IMR-90 (cell line): ENCODE measurements at regions not wholly inside any gene's neighbourhood (a gene's known extent, or its start where the extent isn't known, plus 50 kb on each side); places are given as distances from the start of the nearest gene placed in this dataset.

ENCODE experiments used
- ATAC-seq: fragments of 200-7000 bp; cut with Tn5 transposase; 2 replicates; pipeline ENCODE4 v1.9.1; 2020; ENCODE audit warnings: low read depth, mild to moderate bottlenecking, moderate library complexity
- BruUV-seq: library from RNA; stranded (reverse); fragments of 400-500 nt; replicated peaks from 2 replicates; lab custom pipeline; 2021; lab: Mats Ljungman, UMichigan
- CTCF ChIA-PET: fragments of 300-600 bp; formaldehyde crosslinking; extraction: SDS; loops from one replicate; lab custom pipeline; 2021; ENCODE audit warnings: antibody characterized with exemption; lab: Yijun Ruan, JAX
- POLR2A ChIA-PET: fragments of 300-600 bp; sonication (Branson Sonifier 250); formaldehyde crosslinking; loops from one replicate; lab custom pipeline; 2022; ENCODE audit warnings: antibody characterized with exemption; ENCODE audit not compliant: unreplicated experiment; lab: Charles Lee
- DNase-seq: peaks from one replicate; pipeline ENCODE4 v3.0.0; 2013
- H2AFZ ChIP-seq: replicated peaks from 2 replicates; pipeline ENCODE3; 2013; ENCODE audit warnings: low read length, mild to moderate bottlenecking; ENCODE audit not compliant: poor library complexity
- H2AK5ac ChIP-seq: 2 replicates; pipeline ENCODE4 v1.6.1; 2013; ENCODE audit warnings: low read depth, low read length, inconsistent platforms
- H2AK9ac ChIP-seq: replicated peaks from 2 replicates; pipeline ENCODE3; 2013; ENCODE audit warnings: mild to moderate bottlenecking, low read depth, low read length, moderate library complexity; ENCODE audit not compliant: poor library complexity
- H2BK120ac ChIP-seq: 2 replicates; pipeline ENCODE4 v1.6.1; 2013; ENCODE audit warnings: low read depth, low read length, inconsistent platforms
- H2BK15ac ChIP-seq: 3 replicates; pipeline ENCODE4 v1.6.1; 2013; ENCODE audit warnings: low read depth, low read length, inconsistent platforms
- H2BK20ac ChIP-seq: 2 replicates; pipeline ENCODE4 v1.6.1; 2013; ENCODE audit warnings: low read depth, mild to moderate bottlenecking, inconsistent platforms, low read length, moderate library complexity
- H2BK5ac ChIP-seq: 2 replicates; pipeline ENCODE4 v1.6.1; 2013; ENCODE audit warnings: mild to moderate bottlenecking, low read depth, low read length, inconsistent platforms; ENCODE audit not compliant: poor library complexity, severe bottlenecking
- H3K14ac ChIP-seq: replicated peaks from 2 replicates; pipeline ENCODE4 v1.6.1; 2013; ENCODE audit warnings: low read depth, low read length, inconsistent platforms
- H3K18ac ChIP-seq: 2 replicates; pipeline ENCODE4 v1.6.1; 2013; ENCODE audit warnings: low read depth, low read length, control low read depth
- H3K23ac ChIP-seq: 2 replicates; pipeline ENCODE4 v1.6.1; 2013; ENCODE audit warnings: low read depth, low read length, inconsistent platforms
- H3K27ac ChIP-seq: 2 replicates; pipeline ENCODE4 v1.5.1; 2013; ENCODE audit warnings: mild to moderate bottlenecking, control low read depth, low read length; ENCODE audit not compliant: insufficient read depth
- H3K27me3 ChIP-seq: 2 replicates; pipeline ENCODE4 v1.6.1; 2013; ENCODE audit warnings: low read length; ENCODE audit not compliant: control insufficient read depth, insufficient read depth
- H3K36me3 ChIP-seq: 2 replicates; pipeline ENCODE4 v1.6.1; 2013; ENCODE audit warnings: low read length, mixed read lengths; ENCODE audit not compliant: control insufficient read depth, insufficient read depth
- H3K4ac ChIP-seq: 2 replicates; pipeline ENCODE4 v1.6.1; 2013; ENCODE audit warnings: low read depth, low read length, inconsistent platforms
- H3K4me1 ChIP-seq: 2 replicates; pipeline ENCODE4 v1.6.1; 2013; ENCODE audit warnings: low read length, mixed read lengths; ENCODE audit not compliant: control insufficient read depth, insufficient read depth
- H3K4me2 ChIP-seq: 2 replicates; pipeline ENCODE4 v1.6.1; 2013; ENCODE audit warnings: low read depth, mild to moderate bottlenecking, control low read depth, low read length, moderate library complexity
- H3K4me3 ChIP-seq: 2 replicates; pipeline ENCODE4 v1.5.1; 2013; ENCODE audit warnings: low read depth, mild to moderate bottlenecking, control low read depth, low read length, moderate library complexity; ENCODE audit not compliant: insufficient read depth
- H3K56ac ChIP-seq: 2 replicates; pipeline ENCODE4 v1.6.1; 2013; ENCODE audit warnings: low read length, inconsistent platforms; ENCODE audit not compliant: insufficient read depth; ENCODE audit errors: extremely low read depth
- H3K79me1 ChIP-seq, 2 experiments: 2 replicates each; pipeline ENCODE4 v1.6.1; 2013; ENCODE audit warnings: low read length in 2 of 2, inconsistent platforms in 1 of 2, low read depth in 1 of 2
- H3K9ac ChIP-seq: 2 replicates; pipeline ENCODE4 v1.6.1; 2013; ENCODE audit warnings: low read depth, low read length, control low read depth
- H3K9me1 ChIP-seq: 2 replicates; pipeline ENCODE4 v1.6.1; 2013; ENCODE audit warnings: low read length, inconsistent platforms; ENCODE audit not compliant: insufficient read depth
- H3K9me3 ChIP-seq: 2 replicates; pipeline ENCODE4 v1.6.1; 2013; ENCODE audit warnings: low read length; ENCODE audit not compliant: control insufficient read depth, insufficient read depth
- H4K20me1 ChIP-seq: 2 replicates; pipeline ENCODE4 v1.6.1; 2013; ENCODE audit warnings: low read length, inconsistent platforms; ENCODE audit not compliant: insufficient read depth
- H4K5ac ChIP-seq: 2 replicates; pipeline ENCODE4 v1.6.1; 2013; ENCODE audit warnings: mild to moderate bottlenecking, low read depth, low read length, control low read depth
- H4K8ac ChIP-seq, 2 experiments: 2 replicates each; pipeline ENCODE4 v1.6.1; 2013; ENCODE audit warnings: low read depth in 2 of 2, low read length in 2 of 2, control low read depth in 1 of 2, inconsistent platforms in 1 of 2
- H4K91ac ChIP-seq: 2 replicates; pipeline ENCODE4 v1.6.1; 2013; ENCODE audit warnings: low read depth, low read length, inconsistent platforms; ENCODE audit not compliant: insufficient read depth
- POLR2A ChIP-seq: IDR thresholded peaks from 2 replicates; pipeline ENCODE4 v1.6.1; 2012; ENCODE audit warnings: mild to moderate bottlenecking, low read depth, low read length
- WGBS, 2 experiments: methylation state at CpG; one replicate each; pipeline versions ENCODE4 v1.1.5 to v1.1.7; 2013; ENCODE audit warnings: missing lambda C conversion rate in 2 of 2; ENCODE audit not compliant: insufficient read length in 1 of 2; ENCODE audit errors: extremely low coverage in 2 of 2; 5-methylcytosine and 5-hydroxymethylcytosine counted together
- dilution Hi-C: fragments of 300-500 bp; cut with HindIII; formaldehyde crosslinking; loops from one replicate; pipeline ENCODE4 v1.14.3; 2018; ENCODE audit warnings: low sequenced_read_pairs; ENCODE audit not compliant: unreplicated experiment
- in situ Hi-C: fragments of 300-500 bp; cut with MboI; formaldehyde crosslinking; loops from 3 replicates; pipeline ENCODE4 v1.14.3; 2019; ENCODE audit warnings: low sequenced_read_pairs, inconsistent platforms, mixed read lengths
- intact Hi-C: fragments of 100-400 bp; cut with micrococcal nuclease; formaldehyde crosslinking; loops from 2 replicates; pipeline ENCODE4 v1.10.0; 2022

- CTCF ChIA-PET, result no interaction called here
- no peak overlapping the region for H2BK5ac ChIP-seq
- no peak overlapping the region for H2AFZ ChIP-seq
- no peak overlapping the region for H3K4ac ChIP-seq
- no peak overlapping the region for H3K23ac ChIP-seq
- WGBS, 2 experiments, result no CpG with 5 or more reads among the region's 1 CpG
- ATAC-seq (no peak), DNase-seq (no peak)
- intact Hi-C loops, result no loop called here
- no peak overlapping the region for H3K18ac ChIP-seq
- H3K4me1 ChIP-seq, result no peaks in the 10 kb centered on the region
- H3K9me3 ChIP-seq, result 0 out of 2 replicates have a peak, but pooled peaks cover 2% of the 10 kb centered on the region
- no peak overlapping the region for H3K14ac ChIP-seq
- no peak overlapping the region for H4K5ac ChIP-seq
- dilution Hi-C loops, result no loop called here
- H2BK20ac ChIP-seq, result no peak overlapping the region
- H3K27me3 ChIP-seq, result peaks cover 2% of the 10 kb centered on the region; the same call in 1 of the 2 replicates
- no TSS peak for BruUV-seq
- H2AK5ac ChIP-seq, result no peak overlapping the region
- H3K4me2 ChIP-seq, result no peak overlapping the region
- POLR2A ChIA-PET, result no interaction called here
- in situ Hi-C loops, result no loop called here
- H3K4me3 ChIP-seq, result no peak overlapping the region
- no peaks in the 10 kb centered on the region for H3K79me1 ChIP-seq
- no peak overlapping the region for H3K27ac ChIP-seq
- no peak overlapping the region for H2BK15ac ChIP-seq
- H4K8ac ChIP-seq, result no peak overlapping the region
- H3K9ac ChIP-seq, result no peak overlapping the region
- no peak for TF ChIP-seq POLR2A
- H2AK9ac ChIP-seq, result no peak overlapping the region
- H4K91ac ChIP-seq, result no peak overlapping the region
- no peaks in the 10 kb centered on the region for H3K9me1 ChIP-seq
- H3K56ac ChIP-seq, result no peak overlapping the region
- no peak overlapping the region for H2BK120ac ChIP-seq
- no peaks in the 10 kb centered on the region for H3K36me3 ChIP-seq
- no peaks in the 10 kb centered on the region for H4K20me1 ChIP-seq
Measured at GRCh38 chr6:106770081-106770480, 140.7 kb downstream of the QRSL1 start.
